HepG2 (cell line): ENCODE measurements at regions not wholly inside any gene's neighbourhood (a gene's known extent, or its start where the extent isn't known, plus 50 kb on each side); places are given as distances from the start of the nearest gene placed in this dataset.

ENCODE experiments used
- ATAC-seq: fragments of 200-7000 bp; cut with Tn5 transposase; 3 replicates; pipeline ENCODE4 v1.9.1; 2020; ENCODE audit warnings: mild to moderate bottlenecking, moderate library complexity
- BruUV-seq: library from RNA; stranded (reverse); fragments of 400-500 nt; replicated peaks from 2 replicates; lab custom pipeline; 2021; lab: Mats Ljungman, UMichigan
- CTCF ChIA-PET: fragments of 300-600 bp; formaldehyde crosslinking; extraction: SDS; loops from one replicate; lab custom pipeline; 2021; ENCODE audit warnings: low total read pairs, inconsistent platforms, low intra/inter-chr PET ratio; lab: Yijun Ruan, JAX
- POLR2A ChIA-PET: fragments of 350-600 bp; sonication (Branson Sonifier 250); formaldehyde crosslinking; loops from one replicate; lab custom pipeline; 2020; ENCODE audit warnings: antibody characterized with exemption, inconsistent platforms; lab: Yijun Ruan, JAX
- DNase-seq: peaks from one replicate; pipeline ENCODE4 v3.0.0-alpha.2; 2015; ENCODE audit warnings: low spot score
- FAIRE-seq: peaks from 3 replicates; lab custom pipeline; 2011; peaks lifted over from hg19 to GRCh38; lab: Jason Lieb, UNC
- H2AFZ ChIP-seq: one replicate; pipeline ENCODE4 v1.6.1; 2011; ENCODE audit warnings: low read length, inconsistent platforms
- H3K27ac ChIP-seq: fragments of 300-600 bp; 3 replicates; pipeline ENCODE4 v1.8.0; 2011; ENCODE audit warnings: mixed run types, mild to moderate bottlenecking, mixed read lengths, low read length, inconsistent platforms; ENCODE audit not compliant: insufficient read depth; ENCODE audit errors: extremely low read length
- H3K27me3 ChIP-seq, 2 experiments: fragments of 200-600 bp in 1 of 2; 2 replicates in 1 of 2; 3 replicates in 1 of 2; pipeline versions ENCODE4 v1.6.0 to v1.8.0; 2011; ENCODE audit warnings: low read length in 2 of 2, mild to moderate bottlenecking in 2 of 2, moderate library complexity in 2 of 2, inconsistent platforms in 1 of 2; ENCODE audit not compliant: insufficient read depth in 2 of 2, control insufficient read depth in 1 of 2
- H3K36me3 ChIP-seq, 2 experiments: fragments of 200-600 bp in 1 of 2; replicated peaks in 1 of 2; 2 replicates in 1 of 2; 3 replicates in 1 of 2; pipeline versions ENCODE4 v1.5.1 to v1.8.0; 2011; ENCODE audit warnings: low read length in 2 of 2, inconsistent platforms in 1 of 2; ENCODE audit not compliant: insufficient read depth in 2 of 2, control insufficient read depth in 1 of 2
- H3K4me1 ChIP-seq: 2 replicates; pipeline ENCODE4 v1.5.1; 2012; ENCODE audit warnings: low read length, inconsistent platforms; ENCODE audit not compliant: insufficient read depth
- H3K4me2 ChIP-seq: 2 replicates; pipeline ENCODE4 v1.6.0; 2011; ENCODE audit warnings: low read depth, low read length, inconsistent platforms
- H3K4me3 ChIP-seq, 3 experiments: fragments of 200-600 bp in 1 of 3; sonication (generic), shearing (Covaris generic) in 1 of 3; replicated peaks in 1 of 3; 2 replicates each; pipeline ENCODE4 v1.5.1; 2011 to 2016; ENCODE audit warnings: low read length in 3 of 3, inconsistent platforms in 2 of 3, low read depth in 2 of 3, mild to moderate bottlenecking in 2 of 3, control low read depth in 1 of 3, mixed read lengths in 1 of 3; ENCODE audit not compliant: insufficient read depth in 1 of 3
- H3K79me2 ChIP-seq: one replicate; pipeline ENCODE4 v1.6.1; 2011; ENCODE audit warnings: low read length, inconsistent platforms; ENCODE audit not compliant: insufficient read depth
- H3K9ac ChIP-seq: 2 replicates; pipeline ENCODE4 v1.6.0; 2011; ENCODE audit warnings: mild to moderate bottlenecking, low read depth, low read length, inconsistent platforms; ENCODE audit not compliant: insufficient read depth
- H3K9me3 ChIP-seq: 2 replicates; pipeline ENCODE4 v1.5.1; 2012; ENCODE audit warnings: mild to moderate bottlenecking, low read length
- H4K20me1 ChIP-seq: 2 replicates; pipeline ENCODE4 v1.6.0; 2011; ENCODE audit warnings: inconsistent platforms, mild to moderate bottlenecking, low read length, moderate library complexity; ENCODE audit not compliant: insufficient read depth
- ATF7 ChIP-seq, 2 experiments: fragments of 450-650 bp in 1 of 2; sonication (generic) in 1 of 2; formaldehyde crosslinking in 1 of 2; IDR thresholded peaks; 2 replicates each; pipeline versions ENCODE4 v1.4.0 to v1.6.1; 2016 to 2020; ENCODE audit warnings: antibody characterized with exemption in 1 of 2, mild to moderate bottlenecking in 1 of 2, missing genetic modification reagents in 1 of 2
- CREB1 ChIP-seq, 2 experiments: fragments of 450-650 bp in 1 of 2; IDR thresholded peaks; 2 replicates each; pipeline ENCODE4 v1.6.1; 2016 to 2017; ENCODE audit warnings: control low read depth in 1 of 2, mild to moderate bottlenecking in 1 of 2, missing compliant biosample characterization in 1 of 2, missing genetic modification characterization in 1 of 2
- MNT ChIP-seq: fragments of 450-650 bp; IDR thresholded peaks from 2 replicates; pipeline ENCODE4 v1.6.1; 2016
- ZNF253 ChIP-seq: sonication (generic); formaldehyde crosslinking; IDR thresholded peaks from 2 replicates; pipeline ENCODE4 v1.8.0; 2022; ENCODE audit warnings: mild to moderate bottlenecking, missing genetic modification reagents, borderline replicate concordance
- ZNF577 ChIP-seq: sonication (generic); formaldehyde crosslinking; IDR thresholded peaks from 2 replicates; pipeline ENCODE4 v1.4.0; 2020; ENCODE audit warnings: mild to moderate bottlenecking, low read depth, missing genetic modification reagents, borderline replicate concordance
- ZNF772 ChIP-seq: sonication (generic); formaldehyde crosslinking; IDR thresholded peaks from 2 replicates; pipeline ENCODE4 v1.5.0; 2020; ENCODE audit warnings: mild to moderate bottlenecking, missing genetic modification reagents
- WGBS: methylation state at CpG from one replicate; pipeline ENCODE4 v1.1.6; 2017; ENCODE audit warnings: low lambda C conversion rate; 5-methylcytosine and 5-hydroxymethylcytosine counted together
- in situ Hi-C: cut with HindIII; loops from 2 replicates; pipeline ENCODE4 v1.10.0; 2017; ENCODE audit warnings: low pct_unique_long_range_greater_than_20kb; ENCODE audit not compliant: extremely low pct_ligation_motif_present
- intact Hi-C: fragments of 100-400 bp; cut with micrococcal nuclease; formaldehyde crosslinking; loops from one replicate; pipeline ENCODE4 v1.10.0; 2022; ENCODE audit not compliant: unreplicated experiment

GRCh38 chr10:2262878-2263277 is 525.6 kb upstream of the ADARB2 start:
- Histone ChIP-seq H3K9ac (no peak overlapping the region), H2AFZ (no peak overlapping the region), H3K4me2 (no peak overlapping the region), H3K4me1 (no peaks in the 10 kb centered on the region), H3K36me3 (no peaks in the 10 kb centered on the region), H3K79me2 (no peaks in the 10 kb centered on the region), H3K9me3 (no peaks in the 10 kb centered on the region; the same call in 1 of the 2 replicates), H3K4me3 (no peak overlapping the region), H4K20me1 (no peaks in the 10 kb centered on the region), H3K27ac (no peak overlapping the region), H3K27me3 (no peaks in the 10 kb centered on the region)
- CTCF ChIA-PET = no interaction called here
- 0% methylated on average over 4 of the region's 4 CpGs for WGBS
- TF ChIP-seq CREB1 (IDR thresholded peaks at IDR 0.05) (peak; percentile 93), CREB1 (CRISPR knock-in tag; IDR thresholded peaks at IDR 0.05) (no peak), ZNF772 (no peak), ATF7 (IDR thresholded peaks at IDR 0.05) (peak; percentile 91), ATF7 (CRISPR knock-in tag; IDR thresholded peaks at IDR 0.05) (no peak)
- POLR2A ChIA-PET = no interaction called here
- FAIRE-seq = no peak
- no peak for DNase-seq
- intact Hi-C loops (no loop called here), in situ Hi-C loops (no loop called here)
- no TSS peak for BruUV-seq
- ATAC-seq = no peak

GRCh38 chr10:2262333-2262732 is 525.0 kb upstream of the ADARB2 start:
- ChIA-PET POLR2A (no interaction called here), CTCF (no interaction called here)
- H4K20me1 ChIP-seq = no peaks in the 10 kb centered on the region
- no peaks in the 10 kb centered on the region for H3K36me3 ChIP-seq
- no TSS peak for BruUV-seq
- TF ChIP-seq ZNF577 (CRISPR knock-in tag) (no peak), ZNF253 (CRISPR knock-in tag) (no peak), MNT (no peak)
- DNase-seq = no peak
- intact Hi-C loops = no loop called here
- H2AFZ ChIP-seq = no peak overlapping the region
- no peak overlapping the region for H3K4me2 ChIP-seq
- no peak for ATAC-seq
- H3K9ac ChIP-seq = no peak overlapping the region
- H3K4me1 ChIP-seq = no peaks in the 10 kb centered on the region
- no peaks in the 10 kb centered on the region for H3K79me2 ChIP-seq
- no peaks in the 10 kb centered on the region for H3K27me3 ChIP-seq
- no peak overlapping the region for H3K4me3 ChIP-seq
- in situ Hi-C loops = no loop called here
- H3K9me3 ChIP-seq = no peaks in the 10 kb centered on the region; the same call in 1 of the 2 replicates
- no peak overlapping the region for H3K27ac ChIP-seq
- WGBS = 3% methylated on average over 2 of the region's 2 CpGs
- FAIRE-seq = no peak
